ENCODE measurements at regions not wholly inside any gene's neighbourhood (a gene's known extent, or its start where the extent isn't known, plus 50 kb on each side); places are given as distances from the start of the nearest gene placed in this dataset.

DNA sequence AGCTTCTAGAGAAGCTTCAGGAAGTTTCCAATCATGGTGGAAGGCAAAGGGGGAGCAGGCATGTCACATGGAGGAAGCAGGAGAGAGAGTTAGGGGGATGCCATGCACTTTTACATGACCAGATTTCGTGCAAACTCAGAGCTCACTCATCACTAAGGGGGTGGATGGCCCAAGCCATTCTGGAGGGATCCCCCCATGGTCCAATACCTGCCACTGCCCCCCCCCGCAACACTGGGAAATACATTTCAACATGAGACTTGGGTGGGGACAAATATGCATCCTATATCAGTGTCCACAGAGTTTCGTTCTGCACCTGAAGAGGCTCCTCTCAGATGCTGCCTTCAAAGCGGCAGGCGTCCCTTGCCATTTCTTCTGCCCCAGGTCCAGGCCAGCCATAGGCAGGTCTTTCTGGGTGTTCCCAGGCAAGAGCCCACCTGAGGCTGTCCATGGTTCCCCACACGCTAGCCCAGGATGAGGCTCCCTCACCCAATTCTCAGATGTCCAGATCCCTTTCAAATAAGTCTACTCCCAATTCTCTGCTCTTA lies 1344.3 kb downstream of the TBC1D22A start:
- no peak overlapping the region for H3K4me3 ChIP-seq
- no peak for TF ChIP-seq POLR2A (IDR thresholded peaks at IDR 0.05)
- TF ChIP-seq, protein P1, sequence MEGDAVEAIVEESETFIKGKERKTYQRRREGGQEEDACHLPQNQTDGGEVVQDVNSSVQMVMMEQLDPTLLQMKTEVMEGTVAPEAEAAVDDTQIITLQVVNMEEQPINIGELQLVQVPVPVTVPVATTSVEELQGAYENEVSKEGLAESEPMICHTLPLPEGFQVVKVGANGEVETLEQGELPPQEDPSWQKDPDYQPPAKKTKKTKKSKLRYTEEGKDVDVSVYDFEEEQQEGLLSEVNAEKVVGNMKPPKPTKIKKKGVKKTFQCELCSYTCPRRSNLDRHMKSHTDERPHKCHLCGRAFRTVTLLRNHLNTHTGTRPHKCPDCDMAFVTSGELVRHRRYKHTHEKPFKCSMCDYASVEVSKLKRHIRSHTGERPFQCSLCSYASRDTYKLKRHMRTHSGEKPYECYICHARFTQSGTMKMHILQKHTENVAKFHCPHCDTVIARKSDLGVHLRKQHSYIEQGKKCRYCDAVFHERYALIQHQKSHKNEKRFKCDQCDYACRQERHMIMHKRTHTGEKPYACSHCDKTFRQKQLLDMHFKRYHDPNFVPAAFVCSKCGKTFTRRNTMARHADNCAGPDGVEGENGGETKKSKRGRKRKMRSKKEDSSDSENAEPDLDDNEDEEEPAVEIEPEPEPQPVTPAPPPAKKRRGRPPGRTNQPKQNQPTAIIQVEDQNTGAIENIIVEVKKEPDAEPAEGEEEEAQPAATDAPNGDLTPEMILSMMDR (IDR thresholded peaks at IDR 0.05): no peak
- H3K36me3 ChIP-seq: no peaks in the 10 kb centered on the region
- H3K27me3 ChIP-seq: peaks cover 0 to 31% (median 0%) of the 10 kb centered on the region in 9 donors
- no peaks in the 10 kb centered on the region for H3K4me1 ChIP-seq
- intact Hi-C loops (cut with DNase I): loop anchor here in 1 of 10 donors (10.0 kb wide), 1 partner anchor 58 kb away; no protein-coding TSS in a partner anchor
- H3K9me3 ChIP-seq: peaks cover 0 to 14% (median 6%) of the 10 kb centered on the region in 12 donors
- H3K27ac ChIP-seq: no peak overlapping the region
- WGBS, 4 donors: 85 to 92% (median 86%) methylated on average over 6 of the region's 6 CpGs
- ATAC-seq (no peak), DNase-seq (no peak)

DNA sequence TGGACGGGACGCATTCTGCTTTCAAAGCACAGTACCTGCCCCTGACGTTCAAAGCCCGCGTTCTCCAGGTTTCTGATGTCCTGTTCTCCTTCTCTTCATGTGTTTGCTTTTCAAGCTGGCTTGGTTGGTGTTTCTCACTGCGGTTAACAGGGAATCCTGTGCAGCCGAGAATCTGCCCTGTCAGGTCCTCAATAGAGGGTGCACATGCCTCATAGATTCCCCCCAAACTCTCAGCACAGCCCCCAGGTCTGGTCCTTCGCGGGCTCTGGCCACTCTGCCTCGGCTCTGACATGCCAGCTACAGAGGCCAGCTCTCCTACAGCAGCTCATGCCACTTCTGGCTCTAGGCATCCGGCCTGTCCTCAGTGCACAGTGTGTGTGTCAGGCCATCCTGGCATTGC lies 1343.8 kb downstream of the TBC1D22A start:
- Histone ChIP-seq H3K9me3 (peaks cover 0 to 14% (median 6%) of the 10 kb centered on the region in 12 donors), H3K36me3 (no peaks in the 10 kb centered on the region), H3K27me3 (peaks cover 0 to 33% (median 0%) of the 10 kb centered on the region in 9 donors), H3K4me3 (no peak overlapping the region), H3K27ac (no peak overlapping the region), H3K4me1 (no peaks in the 10 kb centered on the region)
- ATAC-seq (no peak), DNase-seq (no peak)
- WGBS, 4 donors: 73 to 84% (median 81%) methylated on average over 11 of the region's 11 CpGs
- TF ChIP-seq POLR2A (IDR thresholded peaks at IDR 0.05): no peak
- intact Hi-C loops (cut with DNase I): loop anchor here in 1 of 10 donors (10.0 kb wide), 1 partner anchor 59 kb away; no protein-coding TSS in a partner anchor

DNA sequence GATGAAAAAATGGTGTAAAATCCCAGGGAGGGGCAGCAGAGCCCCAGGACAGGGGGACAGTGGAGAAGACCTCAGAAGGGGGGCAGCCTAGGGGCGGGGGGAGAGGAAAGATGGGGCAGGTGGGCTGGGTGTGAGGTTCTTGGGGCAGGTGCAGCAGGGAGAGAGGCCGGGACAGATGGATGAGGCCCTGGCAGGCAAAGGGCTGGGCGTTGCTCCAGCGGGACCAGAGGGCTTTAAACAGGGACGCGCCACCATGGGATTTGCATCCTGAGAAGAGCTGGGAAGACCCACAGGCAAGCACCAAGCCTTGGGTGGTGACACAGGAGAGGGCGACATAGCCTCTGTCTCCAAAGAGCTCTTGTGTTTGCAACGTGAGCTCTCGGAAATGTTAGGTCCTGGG lies 1342.8 kb downstream of the TBC1D22A start:
- intact Hi-C loops (cut with DNase I): loop anchor here in 1 of 10 donors (10.0 kb wide), 1 partner anchor 60 kb away; no protein-coding TSS in a partner anchor
- H3K4me1 ChIP-seq: no peaks in the 10 kb centered on the region
- peaks cover 0 to 14% (median 6%) of the 10 kb centered on the region in 12 donors for H3K9me3 ChIP-seq
- TF ChIP-seq, protein P1 (IDR thresholded peaks at IDR 0.05): no peak
- no peak for TF ChIP-seq POLR2A (IDR thresholded peaks at IDR 0.05)
- H3K27me3 ChIP-seq: peaks cover 0 to 33% (median 0%) of the 10 kb centered on the region in 9 donors
- H3K4me3 ChIP-seq: no peak overlapping the region
- DNase-seq (no peak), ATAC-seq (no peak)
- no peak overlapping the region for H3K27ac ChIP-seq
- H3K36me3 ChIP-seq: no peaks in the 10 kb centered on the region
- WGBS, 4 donors: 59 to 70% (median 67%) methylated on average over 9 of the region's 9 CpGs

DNA sequence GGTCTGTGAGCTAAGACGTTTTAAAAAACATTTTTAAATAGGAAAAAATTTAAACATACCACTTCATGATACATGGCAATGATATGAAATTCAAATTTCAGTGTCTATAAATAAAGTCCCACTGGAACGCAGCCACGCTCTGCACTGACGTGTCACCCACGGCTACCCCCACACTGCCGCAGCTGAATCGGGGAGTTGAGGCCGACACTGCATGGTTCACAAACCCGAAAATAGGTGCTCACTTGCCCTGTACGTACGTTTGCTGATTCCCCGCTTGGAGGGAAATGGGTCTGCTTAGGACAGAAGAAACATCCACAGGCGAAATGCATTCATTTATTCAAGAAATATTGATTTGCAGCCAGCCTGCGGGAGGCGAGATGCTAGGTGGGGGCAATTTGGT lies 1342.3 kb downstream of the TBC1D22A start:
- Histone ChIP-seq H3K36me3 (no peaks in the 10 kb centered on the region), H3K27ac (no peak overlapping the region), H3K4me3 (no peak overlapping the region), H3K4me1 (no peaks in the 10 kb centered on the region), H3K27me3 (peaks cover 0 to 33% (median 3%) of the 10 kb centered on the region in 9 donors), H3K9me3 (peaks cover 0 to 14% (median 6%) of the 10 kb centered on the region in 12 donors)
- DNase-seq (no peak), ATAC-seq (no peak)
- intact Hi-C loops (cut with DNase I): loop anchor here in 1 of 10 donors (10.0 kb wide), 1 partner anchor 60 kb away; no protein-coding TSS in a partner anchor
- 76 to 84% (median 78%) methylated on average over 15 of the region's 15 CpGs for WGBS, 4 donors
- no peak for TF ChIP-seq POLR2A (IDR thresholded peaks at IDR 0.05)
- TF ChIP-seq, protein P1 (IDR thresholded peaks at IDR 0.05): no peak

All from heart left ventricle (tissue), 16 donors.